ENCODE measurements at regions not wholly inside any gene's neighbourhood (a gene's known extent, or its start where the extent isn't known, plus 50 kb on each side); places are given as distances from the start of the nearest gene placed in this dataset.
"Not testable (repeated sequence)": the region's sequence is repeated elsewhere in the genome, so short reads cannot be mapped to it uniquely, and the experiment has no call there.

DNA sequence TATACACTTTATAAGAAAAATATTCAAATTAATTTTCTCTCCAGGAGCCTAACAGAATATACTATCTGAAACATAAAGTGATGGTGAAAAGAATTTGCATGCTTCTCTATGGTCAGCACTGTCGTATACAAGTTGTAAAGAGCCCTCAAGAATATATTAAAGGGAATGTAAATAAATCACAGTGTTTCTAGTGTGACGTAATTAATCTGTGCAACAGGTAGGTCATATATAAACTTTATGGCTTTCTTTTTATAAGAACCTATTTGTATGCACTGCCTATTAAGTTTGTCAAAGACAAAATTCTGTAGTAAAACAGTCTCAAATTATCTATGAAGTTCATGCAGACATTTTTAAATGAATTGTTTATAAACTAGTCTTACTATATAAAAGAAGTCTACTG lies 347.9 kb upstream of the EYS start:
- Mint-ChIP-seq H3K36me3 (peaks cover 0 to 2% (median 0%) of the 10 kb centered on the region in 3 donors), H3K4me3 (no peak overlapping the region), H3K27ac (no peak overlapping the region), H3K9me3 (peaks cover 9 to 47% (median 24%) of the 10 kb centered on the region in 6 donors), H3K4me1 (no peaks in the 10 kb centered on the region), H3K27me3 (ENCODE audit: low read depth in 3 of 3) (no peaks in the 10 kb centered on the region)
- no peak for DNase-seq

DNA sequence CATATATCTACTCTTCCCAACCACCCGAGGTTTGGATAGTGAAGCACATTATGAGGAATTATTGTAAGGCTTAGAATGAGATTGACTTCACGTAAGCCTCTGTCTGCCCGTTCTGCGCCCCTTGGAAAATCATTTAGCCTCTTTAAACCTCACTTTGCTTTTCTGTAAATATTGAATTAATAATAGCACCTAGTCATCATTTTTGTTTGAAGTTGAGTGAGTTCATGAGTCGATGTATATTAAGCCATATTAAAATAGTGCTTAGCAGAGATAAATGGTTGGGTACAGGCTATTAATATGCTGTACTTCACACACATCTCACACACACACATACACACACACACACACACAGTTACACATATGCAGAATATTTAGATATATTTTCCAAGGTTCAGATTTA lies 344.8 kb upstream of the EYS start:
- H3K36me3 Mint-ChIP-seq = no peaks in the 10 kb centered on the region

DNA sequence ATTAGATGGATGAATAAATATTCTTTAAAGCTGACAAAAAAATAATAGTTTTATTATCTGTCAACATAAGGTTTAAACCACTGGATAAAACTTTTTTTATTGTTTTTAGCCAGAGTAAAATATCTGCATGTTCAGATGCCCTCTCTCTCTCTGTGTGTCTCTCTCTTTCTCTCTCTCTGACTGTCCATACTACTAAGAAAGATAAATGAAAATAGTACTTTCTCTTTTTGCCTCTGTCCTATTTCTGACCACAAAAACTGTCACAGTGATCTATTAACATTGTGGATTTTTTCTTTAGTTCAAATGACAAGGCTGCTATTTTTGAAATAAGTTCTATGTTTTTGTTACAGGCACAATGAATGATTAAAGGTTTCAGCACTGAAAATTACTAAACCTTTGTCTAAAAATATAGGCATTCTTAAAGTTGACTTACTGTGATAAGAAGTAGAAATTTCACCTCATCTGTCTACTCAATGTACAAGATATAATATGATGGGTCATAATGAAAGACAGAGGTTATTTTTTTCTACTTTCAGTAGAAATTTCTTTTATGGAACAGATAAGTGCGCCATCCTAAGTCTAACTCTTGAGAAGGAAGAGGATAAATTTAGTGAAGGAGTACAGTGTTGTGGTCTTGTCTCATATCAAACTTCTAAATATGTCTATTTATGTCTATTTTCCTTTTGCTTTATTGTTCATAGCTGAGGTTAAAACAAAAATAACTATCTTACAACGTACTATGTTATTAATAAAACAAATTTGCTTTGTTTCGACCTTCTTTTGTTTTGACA lies 341.9 kb upstream of the EYS start:
- Mint-ChIP-seq H3K9me3 (peaks cover 8 to 62% (median 26%) of the 10 kb centered on the region in 6 donors), H3K4me3 (no peak overlapping the region), H3K4me1 (no peaks in the 10 kb centered on the region), H3K27ac (no peak overlapping the region), H3K36me3 (no peaks in the 10 kb centered on the region), H3K27me3 (ENCODE audit: low read depth in 3 of 3) (peaks cover 0 to 2% (median 0%) of the 10 kb centered on the region in 3 donors)
- no peak for DNase-seq

More for the DNA sequence above, 344.8 kb upstream of the EYS start:
- Mint-ChIP-seq H3K27ac (no peak overlapping the region), H3K4me1 (no peaks in the 10 kb centered on the region), H3K27me3 (ENCODE audit: low read depth in 3 of 3) (no peaks in the 10 kb centered on the region), H3K9me3 (peaks cover 5 to 51% (median 21%) of the 10 kb centered on the region in 6 donors), H3K4me3 (no peak overlapping the region)
- DNase-seq = no peak

DNA sequence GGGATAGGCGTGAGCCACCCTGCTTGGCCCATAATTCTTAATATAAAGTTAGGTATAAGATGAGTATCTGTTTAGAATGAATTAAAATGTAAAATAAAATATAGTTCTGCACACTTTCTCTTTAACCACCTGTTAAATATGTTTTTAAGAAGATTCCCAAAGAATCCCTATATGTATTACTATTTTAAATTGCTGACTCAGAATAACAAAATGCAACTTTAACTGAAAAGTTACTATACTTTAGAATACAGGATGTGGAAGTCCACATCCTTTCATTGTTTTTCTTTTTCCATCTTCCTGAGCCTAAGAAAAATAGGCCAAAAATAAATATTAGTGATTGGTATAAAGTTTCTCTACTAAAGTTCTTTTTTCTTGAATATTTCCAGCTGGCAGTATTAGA lies 325.6 kb upstream of the EYS start:
- Mint-ChIP-seq H3K27ac (no peak overlapping the region), H3K4me3 (no peak overlapping the region)

DNA sequence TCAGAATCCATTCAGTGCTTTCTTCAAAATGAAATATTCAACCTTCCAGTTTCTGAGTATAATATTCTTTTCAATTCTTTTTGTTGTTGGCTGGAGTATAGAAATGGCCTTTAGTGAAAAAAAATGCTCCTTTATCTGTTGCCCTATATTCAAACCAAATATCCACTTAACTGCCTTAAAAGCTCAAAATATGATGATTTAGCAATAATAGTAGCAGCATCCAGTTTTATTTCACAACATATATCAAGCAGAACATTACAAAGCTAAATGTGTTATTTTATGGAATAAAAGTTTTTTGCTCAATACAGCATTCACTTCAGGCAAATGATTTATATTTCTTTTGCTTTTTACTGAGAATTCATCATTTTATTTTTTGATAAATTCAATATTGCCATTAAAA lies 322.4 kb upstream of the EYS start:
- Mint-ChIP-seq H3K36me3 (no peaks in the 10 kb centered on the region), H3K4me1 (no peaks in the 10 kb centered on the region), H3K9me3 (peaks cover 0 to 40% (median 14%) of the 10 kb centered on the region in 6 donors), H3K4me3 (no peak overlapping the region), H3K27me3 (ENCODE audit: low read depth in 3 of 3) (no peaks in the 10 kb centered on the region), H3K27ac (no peak overlapping the region)
- no peak for DNase-seq

More for the DNA sequence above, 325.6 kb upstream of the EYS start:
- Mint-ChIP-seq H3K27me3 (ENCODE audit: low read depth in 3 of 3) (no peaks in the 10 kb centered on the region), H3K9me3 (peaks cover 8 to 50% (median 27%) of the 10 kb centered on the region in 6 donors), H3K4me1 (no peaks in the 10 kb centered on the region), H3K36me3 (no peaks in the 10 kb centered on the region)
- no peak for DNase-seq

DNA sequence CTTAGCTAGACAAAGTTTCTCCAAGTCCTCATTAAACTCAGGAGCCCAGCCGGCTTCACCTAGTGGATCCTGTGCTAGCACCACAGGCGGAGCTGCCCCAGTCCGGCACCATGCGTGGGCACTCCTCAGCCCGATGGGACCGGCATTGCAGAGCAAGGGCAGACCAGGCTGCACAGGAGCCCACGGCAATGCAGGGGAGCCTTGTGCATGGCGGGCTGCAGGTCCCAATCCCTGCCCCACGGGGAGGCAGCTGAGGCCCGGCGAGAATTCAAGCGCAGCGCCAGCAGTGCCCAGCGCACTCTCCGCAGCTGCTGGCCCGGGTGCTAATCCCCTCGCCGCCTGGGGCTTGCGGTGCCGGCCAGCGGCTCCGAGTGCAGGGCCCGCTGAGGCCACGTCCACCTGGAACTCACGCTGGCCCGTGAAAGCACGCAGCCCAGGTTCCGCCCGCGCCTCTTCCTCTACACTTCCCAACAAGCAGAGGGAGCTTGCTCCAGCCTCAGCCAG lies 292.3 kb upstream of the EYS start:
- no peak for DNase-seq
- Mint-ChIP-seq H3K4me3 (no peak overlapping the region), H3K9me3 (peaks cover 2 to 43% (median 15%) of the 10 kb centered on the region in 6 donors), H3K36me3 (peaks cover 0 to 4% (median 0%) of the 10 kb centered on the region in 3 donors), H3K4me1 (no peaks in the 10 kb centered on the region), H3K27me3 (ENCODE audit: low read depth in 3 of 3) (no peaks in the 10 kb centered on the region), H3K27ac (no peak overlapping the region)

DNA sequence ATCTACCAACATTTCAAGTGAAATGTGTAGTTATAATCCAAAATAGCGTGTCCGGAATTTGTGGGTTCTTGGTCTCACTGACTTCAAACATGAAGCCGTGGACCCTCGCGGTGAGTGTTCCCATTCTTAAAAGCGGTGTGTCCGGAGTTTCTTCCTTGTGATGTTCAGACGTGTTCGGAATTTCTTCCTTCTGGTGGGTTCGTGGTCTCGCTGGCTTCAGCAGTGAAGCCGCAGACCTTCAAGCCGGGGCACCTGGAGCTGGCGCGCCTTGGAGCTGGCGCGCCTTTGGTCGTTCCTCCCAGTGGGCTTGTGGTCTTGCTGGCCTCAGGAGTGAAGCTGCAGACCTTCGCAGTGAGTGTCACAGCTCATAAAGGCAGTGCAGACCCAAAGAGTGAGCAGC lies 291.5 kb upstream of the EYS start:
- H3K27ac Mint-ChIP-seq = no peak overlapping the region
- no peaks in the 10 kb centered on the region for H3K27me3 Mint-ChIP-seq (ENCODE audit: low read depth in 3 of 3)
- no peak overlapping the region for H3K4me3 Mint-ChIP-seq
- peaks cover 3 to 45% (median 16%) of the 10 kb centered on the region in 6 donors for H3K9me3 Mint-ChIP-seq
- H3K36me3 Mint-ChIP-seq = peaks cover 0 to 4% (median 0%) of the 10 kb centered on the region in 3 donors
- no peaks in the 10 kb centered on the region for H3K4me1 Mint-ChIP-seq
- DNase-seq = no peak

DNA sequence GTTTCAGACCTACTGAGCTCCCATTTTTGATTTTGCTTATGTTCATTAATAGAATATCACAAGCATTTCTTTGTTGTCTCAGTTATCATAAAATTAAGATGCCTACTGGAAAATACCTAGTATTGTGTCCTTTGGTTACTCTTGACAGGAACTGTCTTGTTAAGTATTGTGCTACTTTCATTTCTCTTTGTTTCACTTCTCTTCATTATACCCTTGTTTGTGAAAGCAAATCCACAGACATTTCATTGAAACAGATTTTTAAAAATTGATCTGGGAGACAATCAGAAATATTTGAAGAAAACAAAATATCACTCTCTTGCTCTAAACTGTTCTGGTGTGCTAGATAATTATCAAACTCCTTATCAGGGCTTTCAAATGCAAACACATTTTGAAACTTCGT lies 290.5 kb upstream of the EYS start:
- no peak overlapping the region for H3K4me3 Mint-ChIP-seq
- peaks cover 4 to 43% (median 19%) of the 10 kb centered on the region in 6 donors for H3K9me3 Mint-ChIP-seq

DNA sequence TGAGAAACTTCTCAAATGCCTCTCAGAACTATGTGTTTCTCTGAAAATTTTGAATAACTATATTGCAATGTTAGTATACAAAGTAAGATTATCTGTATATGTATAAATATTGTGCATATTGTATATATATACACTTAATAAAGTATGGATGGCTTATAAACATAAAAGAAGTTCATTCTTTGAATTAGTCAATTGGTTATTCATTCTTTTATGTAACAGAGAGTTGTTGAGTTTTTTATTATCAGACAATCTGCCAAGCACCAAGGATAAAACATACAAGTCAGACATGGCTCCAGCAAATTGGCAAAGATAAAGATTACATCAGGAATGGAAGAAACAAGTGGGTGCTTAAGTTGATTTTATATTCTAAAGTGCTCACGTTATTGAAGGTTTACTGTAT lies 289.1 kb upstream of the EYS start:
- Mint-ChIP-seq H3K27ac (no peak overlapping the region), H3K4me1 (no peaks in the 10 kb centered on the region), H3K9me3 (peaks cover 4 to 46% (median 24%) of the 10 kb centered on the region in 6 donors), H3K27me3 (ENCODE audit: low read depth in 3 of 3) (no peaks in the 10 kb centered on the region), H3K4me3 (no peak overlapping the region), H3K36me3 (peaks cover 0 to 4% (median 0%) of the 10 kb centered on the region in 3 donors)
- no peak for DNase-seq

More for the DNA sequence above, 290.5 kb upstream of the EYS start:
- no peak for DNase-seq
- Mint-ChIP-seq H3K4me1 (no peaks in the 10 kb centered on the region), H3K36me3 (peaks cover 0 to 4% (median 0%) of the 10 kb centered on the region in 3 donors), H3K27ac (no peak overlapping the region), H3K27me3 (ENCODE audit: low read depth in 3 of 3) (no peaks in the 10 kb centered on the region)

DNA sequence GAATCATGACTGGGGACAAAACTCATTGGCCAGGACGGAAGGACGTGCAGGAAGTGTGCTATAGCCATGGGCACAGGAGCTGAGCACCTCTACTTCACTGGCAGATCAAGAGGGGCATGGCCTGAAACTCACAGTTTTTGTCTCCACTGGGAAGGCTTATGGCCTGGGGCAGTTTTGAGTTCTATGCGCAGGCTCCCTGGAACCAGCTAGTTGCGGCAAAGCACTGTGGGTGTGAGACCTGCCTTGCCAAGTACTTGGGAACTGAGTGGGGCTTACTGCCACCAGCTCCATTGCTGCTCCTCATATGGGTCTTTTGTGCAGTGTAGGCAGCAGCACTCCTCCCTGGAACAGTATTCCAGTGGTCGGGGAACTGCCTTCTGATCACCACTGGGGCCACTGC lies 282.6 kb upstream of the EYS start:
- H3K4me3 Mint-ChIP-seq = no peak overlapping the region
- H3K27ac Mint-ChIP-seq = no peak overlapping the region
- peaks cover 0 to 3% (median 0%) of the 10 kb centered on the region in 3 donors for H3K36me3 Mint-ChIP-seq
- H3K27me3 Mint-ChIP-seq (ENCODE audit: low read depth in 3 of 3) = no peaks in the 10 kb centered on the region
- H3K4me1 Mint-ChIP-seq = no peaks in the 10 kb centered on the region
- H3K9me3 Mint-ChIP-seq = peaks cover 3 to 79% (median 46%) of the 10 kb centered on the region in 6 donors
- DNase-seq = no peak

DNA sequence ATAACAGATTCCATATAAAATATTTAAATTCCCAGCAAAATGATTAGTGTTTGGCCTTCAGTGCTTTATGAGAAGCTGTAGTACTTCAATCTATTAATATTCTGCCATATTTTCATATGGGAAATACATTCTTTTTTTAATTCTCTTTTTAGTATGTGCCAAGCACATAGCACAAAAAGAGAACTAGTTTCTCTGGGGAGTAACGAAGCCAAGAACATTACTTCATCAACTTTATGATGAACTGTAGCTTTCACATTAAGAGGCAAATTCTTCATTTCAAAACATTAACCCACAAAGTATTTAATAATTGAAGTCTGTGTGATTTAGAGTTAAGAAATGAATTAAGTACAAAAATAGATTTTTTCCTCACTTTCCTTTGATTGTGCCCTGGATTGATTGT lies 281.0 kb upstream of the EYS start:
- no peak overlapping the region for H3K27ac Mint-ChIP-seq
- H3K4me1 Mint-ChIP-seq = no peaks in the 10 kb centered on the region
- peaks cover 0 to 3% (median 0%) of the 10 kb centered on the region in 3 donors for H3K36me3 Mint-ChIP-seq
- no peaks in the 10 kb centered on the region for H3K27me3 Mint-ChIP-seq (ENCODE audit: low read depth in 3 of 3)
- peaks cover 2 to 76% (median 46%) of the 10 kb centered on the region in 6 donors for H3K9me3 Mint-ChIP-seq
- H3K4me3 Mint-ChIP-seq = no peak overlapping the region
- no peak for DNase-seq

DNA sequence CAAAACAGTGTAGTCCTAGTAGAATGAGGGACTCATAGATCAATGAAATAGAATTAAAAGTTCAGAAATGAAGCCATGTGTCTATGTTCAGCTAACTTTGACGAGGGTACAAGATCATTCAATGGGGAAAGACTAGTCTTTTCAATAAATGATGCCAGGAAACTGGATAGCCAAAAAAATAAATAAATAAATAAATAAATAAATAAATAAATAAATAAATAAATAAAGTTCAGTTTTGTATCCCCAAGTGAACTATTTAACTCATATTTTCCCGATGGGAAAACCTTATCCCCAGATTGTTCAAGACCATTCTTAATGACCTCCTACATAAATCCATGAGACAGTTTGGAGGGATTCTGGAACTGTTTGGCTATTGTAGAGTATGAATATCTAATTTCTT lies 277.1 kb upstream of the EYS start:
- Mint-ChIP-seq H3K9me3 (peaks cover 6 to 78% (median 53%) of the 10 kb centered on the region in 6 donors), H3K27me3 (ENCODE audit: low read depth in 3 of 3) (no peaks in the 10 kb centered on the region), H3K4me1 (no peaks in the 10 kb centered on the region), H3K27ac (no peak overlapping the region), H3K4me3 (no peak overlapping the region), H3K36me3 (no peaks in the 10 kb centered on the region)
- DNase-seq = no peak

DNA sequence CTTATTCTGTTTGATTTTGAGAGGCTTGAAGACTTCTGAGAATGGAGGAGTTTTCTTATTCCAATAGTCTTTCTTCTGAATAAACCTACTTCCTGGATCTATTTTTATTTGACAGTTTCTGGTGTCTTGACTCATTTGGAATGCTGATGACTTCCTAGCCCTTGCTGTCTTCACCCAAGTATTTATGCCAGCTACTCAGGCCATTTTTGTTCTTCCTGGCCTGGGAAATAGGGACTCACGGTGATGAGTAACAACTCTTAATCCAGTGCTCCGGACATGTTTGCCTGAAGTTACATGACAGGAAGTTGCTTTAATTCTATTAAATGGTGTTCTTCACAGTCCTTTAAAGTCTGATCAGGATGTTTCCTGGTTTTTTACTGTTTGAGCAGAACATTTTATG lies 272.1 kb upstream of the EYS start:
- H3K27me3 Mint-ChIP-seq (ENCODE audit: low read depth in 3 of 3) = peaks cover 0 to 2% (median 0%) of the 10 kb centered on the region in 3 donors
- H3K36me3 Mint-ChIP-seq = no peaks in the 10 kb centered on the region
- no peak overlapping the region for H3K4me3 Mint-ChIP-seq
- no peaks in the 10 kb centered on the region for H3K4me1 Mint-ChIP-seq
- DNase-seq = no peak
- no peak overlapping the region for H3K27ac Mint-ChIP-seq
- H3K9me3 Mint-ChIP-seq = peaks cover 6 to 52% (median 33%) of the 10 kb centered on the region in 6 donors

DNA sequence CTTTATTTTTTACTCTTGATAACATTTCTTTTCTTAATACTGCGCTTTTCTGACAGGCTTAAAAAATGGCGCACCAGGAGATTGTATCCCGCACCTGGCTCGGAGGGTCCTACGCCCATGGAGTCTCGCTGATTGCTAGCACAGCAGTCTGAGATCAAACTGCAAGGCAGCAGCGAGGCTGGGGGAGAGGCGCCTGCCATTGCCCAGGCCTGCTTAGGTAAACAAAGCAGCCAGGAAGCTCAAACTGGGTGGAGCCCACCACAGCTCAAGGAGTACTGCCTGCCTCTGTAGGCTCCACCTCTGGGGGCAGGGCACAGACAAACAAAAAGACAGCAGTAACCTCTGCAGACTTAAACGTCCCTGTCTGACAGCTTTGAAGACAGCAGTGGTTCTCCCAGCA lies 264.2 kb upstream of the EYS start:
- H3K27ac Mint-ChIP-seq; DNase-seq; H3K36me3 Mint-ChIP-seq; H3K27me3 Mint-ChIP-seq (ENCODE audit: low read depth in 3 of 3); H3K4me1 Mint-ChIP-seq; H3K4me3 Mint-ChIP-seq: not testable (repeated sequence)
- H3K9me3 Mint-ChIP-seq = peaks cover 2 to 19% (median 18%) of the 10 kb centered on the region in 6 donors
